GM21447 (cell line): ENCODE measurements at regions not wholly inside any gene's neighbourhood (a gene's known extent, or its start where the extent isn't known, plus 50 kb on each side); places are given as distances from the start of the nearest gene placed in this dataset.
A peak's percentile ranks its signal among the peaks of the same experiment; 100 is the strongest.
"Not testable (repeated sequence)": the region's sequence is repeated elsewhere in the genome, so short reads cannot be mapped to it uniquely, and the experiment has no call there.

ENCODE experiments used
- ATAC-seq: cut with Tn5 transposase; IDR thresholded peaks from one replicate; pipeline ENCODE4 v1.9.1; 2021; ENCODE audit not compliant: unreplicated experiment

DNA sequence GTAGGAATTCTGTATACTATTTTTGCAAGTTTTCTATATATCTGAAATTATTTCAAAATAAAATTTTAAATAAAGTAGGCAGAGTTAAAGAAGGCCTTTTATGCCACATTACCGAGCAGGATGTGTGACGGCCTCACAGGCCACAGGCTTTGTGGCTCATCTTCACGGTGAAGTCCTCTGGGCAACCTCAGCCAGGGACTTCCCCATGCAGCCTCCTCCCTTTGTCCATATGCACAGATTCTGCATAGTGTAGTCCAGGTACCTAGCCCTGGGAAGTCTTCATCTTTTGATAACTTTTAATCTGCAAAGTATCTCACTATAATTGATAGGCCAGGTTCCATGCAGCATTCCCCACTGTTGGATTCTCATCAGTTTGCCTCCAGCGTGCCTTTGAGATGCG lies 62.8 kb downstream of the ARHGAP11B start:
- not testable (repeated sequence) for ATAC-seq

DNA sequence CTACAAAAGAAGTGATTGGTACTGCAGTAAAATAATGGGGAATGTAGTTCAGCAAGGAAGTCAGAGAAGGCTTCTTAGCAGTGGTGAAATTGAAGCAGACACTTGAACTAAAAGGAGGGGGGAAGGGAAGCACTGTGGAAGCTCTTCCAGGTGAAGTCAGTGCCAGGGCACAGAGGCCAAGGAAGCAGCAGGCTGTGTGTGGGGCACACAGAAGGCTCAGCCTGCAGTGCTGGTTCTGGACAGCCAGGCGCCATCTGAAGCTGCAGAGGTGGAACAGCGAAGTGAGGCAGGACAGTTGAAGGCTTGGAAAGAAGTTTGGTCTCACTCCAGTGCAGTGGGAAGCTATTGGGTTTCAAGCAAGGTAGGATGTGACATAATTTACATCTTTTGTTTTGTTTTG lies 64.2 kb downstream of the ARHGAP11B start:
- ATAC-seq, result not testable (repeated sequence)

DNA sequence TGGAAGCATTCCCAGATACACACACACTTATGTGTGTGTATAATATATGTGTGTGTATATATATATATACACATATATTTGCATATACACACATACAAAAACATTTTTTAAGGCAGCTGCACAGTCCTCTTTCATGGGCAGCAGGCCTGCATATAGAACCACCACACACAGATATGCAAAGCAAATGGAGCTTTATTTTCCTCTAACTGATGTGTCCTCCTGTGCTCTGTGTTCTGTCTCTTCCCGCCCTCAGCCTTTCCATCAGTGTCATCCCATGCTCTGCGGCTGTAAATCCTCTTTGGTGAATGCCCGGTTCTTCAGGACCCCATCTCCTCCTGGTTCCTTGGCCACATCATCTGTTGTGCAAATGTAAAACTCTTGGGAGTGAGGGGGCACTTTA lies 69.9 kb downstream of the ARHGAP11B start:
- not testable (repeated sequence) for ATAC-seq

DNA sequence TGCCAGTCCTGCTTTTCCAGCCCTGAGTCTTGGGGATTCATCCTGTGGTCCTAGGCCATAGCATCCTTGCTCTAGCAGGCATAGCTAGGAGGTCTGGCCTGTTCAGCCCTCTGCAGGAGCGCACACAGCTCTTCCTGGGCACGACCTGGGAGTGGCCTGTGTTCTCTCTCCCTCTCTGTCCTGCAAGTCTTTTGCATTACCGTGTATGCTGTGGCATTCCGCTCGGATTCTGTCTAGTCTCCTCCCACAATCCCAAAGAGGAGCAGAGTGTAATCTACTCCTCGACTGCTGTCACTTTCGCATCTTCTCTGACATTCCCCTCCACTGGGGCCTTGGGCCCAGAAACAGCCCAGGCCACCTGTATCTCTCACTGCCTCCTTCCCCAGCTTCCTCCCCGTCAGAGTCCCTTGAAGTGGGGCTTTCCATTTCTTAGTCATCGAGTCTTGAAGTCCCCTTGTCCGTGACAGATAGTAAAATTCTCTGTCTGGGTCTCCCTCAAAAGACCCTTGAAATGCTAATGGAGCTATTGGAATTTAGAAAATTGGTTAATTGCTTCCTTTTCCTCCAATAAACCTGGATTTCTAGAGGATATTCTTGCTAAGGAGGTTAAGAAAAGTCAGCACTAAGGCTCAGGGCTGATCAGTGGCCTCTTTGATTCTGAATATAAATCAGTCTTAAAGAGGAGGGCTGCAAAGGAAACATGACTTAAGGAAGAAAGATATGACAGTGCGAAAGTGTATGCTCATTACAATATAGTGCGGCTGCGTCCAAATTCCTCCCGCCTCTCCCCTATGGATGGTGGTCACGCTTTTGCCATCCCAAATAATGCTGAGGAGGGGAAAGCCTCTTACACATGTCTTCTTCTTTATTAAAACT lies 70.7 kb downstream of the ARHGAP11B start:
- peak; percentile 75 for ATAC-seq

DNA sequence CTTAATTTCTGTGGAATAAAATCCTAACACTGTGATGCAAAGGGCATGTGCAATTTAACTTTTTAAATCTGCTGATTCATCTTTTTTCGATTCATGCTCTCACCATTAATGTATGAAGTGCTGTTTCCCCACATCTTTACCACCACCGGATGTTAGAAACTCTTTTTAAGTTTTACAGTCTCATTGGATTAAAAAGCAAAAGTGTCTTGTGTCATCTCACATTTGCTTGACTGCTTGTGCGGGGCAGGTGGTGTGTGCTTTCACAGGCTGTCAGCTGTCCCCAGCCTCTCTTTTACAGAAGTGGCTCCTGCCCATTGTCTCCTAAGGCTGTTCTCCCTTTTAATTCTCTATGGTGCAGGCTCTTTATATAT lies 71.4 kb downstream of the ARHGAP11B start:
- ATAC-seq, result peak; percentile 73

DNA sequence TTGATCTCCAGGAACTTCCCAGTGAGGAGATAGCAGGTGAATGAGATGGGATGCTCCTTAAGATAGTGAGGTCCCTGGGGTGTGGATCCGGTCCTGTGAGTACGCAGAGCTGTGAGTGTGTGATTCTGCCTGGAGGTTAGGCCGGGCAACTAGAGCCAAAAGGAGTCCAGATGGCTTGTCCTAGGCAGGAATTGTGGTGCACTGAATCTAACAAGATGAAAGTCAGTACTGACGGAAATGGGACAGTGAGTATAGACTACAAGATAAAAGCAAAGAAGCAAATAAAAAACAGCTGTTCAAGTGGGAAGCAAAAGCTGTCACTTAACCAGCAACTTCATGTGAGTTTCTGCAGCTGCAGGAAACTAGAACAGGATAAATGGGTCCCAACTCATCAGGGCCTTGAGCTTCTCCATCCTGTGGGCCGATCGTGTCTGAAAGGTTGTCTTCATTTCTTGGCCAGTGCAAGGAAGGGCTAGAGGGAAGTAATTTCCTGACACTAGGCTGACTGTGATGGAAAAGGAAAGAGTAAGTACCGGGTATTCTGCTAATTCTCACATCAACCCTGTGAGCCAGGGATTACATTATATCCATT lies 74.2 kb downstream of the ARHGAP11B start:
- not testable (repeated sequence) for ATAC-seq

DNA sequence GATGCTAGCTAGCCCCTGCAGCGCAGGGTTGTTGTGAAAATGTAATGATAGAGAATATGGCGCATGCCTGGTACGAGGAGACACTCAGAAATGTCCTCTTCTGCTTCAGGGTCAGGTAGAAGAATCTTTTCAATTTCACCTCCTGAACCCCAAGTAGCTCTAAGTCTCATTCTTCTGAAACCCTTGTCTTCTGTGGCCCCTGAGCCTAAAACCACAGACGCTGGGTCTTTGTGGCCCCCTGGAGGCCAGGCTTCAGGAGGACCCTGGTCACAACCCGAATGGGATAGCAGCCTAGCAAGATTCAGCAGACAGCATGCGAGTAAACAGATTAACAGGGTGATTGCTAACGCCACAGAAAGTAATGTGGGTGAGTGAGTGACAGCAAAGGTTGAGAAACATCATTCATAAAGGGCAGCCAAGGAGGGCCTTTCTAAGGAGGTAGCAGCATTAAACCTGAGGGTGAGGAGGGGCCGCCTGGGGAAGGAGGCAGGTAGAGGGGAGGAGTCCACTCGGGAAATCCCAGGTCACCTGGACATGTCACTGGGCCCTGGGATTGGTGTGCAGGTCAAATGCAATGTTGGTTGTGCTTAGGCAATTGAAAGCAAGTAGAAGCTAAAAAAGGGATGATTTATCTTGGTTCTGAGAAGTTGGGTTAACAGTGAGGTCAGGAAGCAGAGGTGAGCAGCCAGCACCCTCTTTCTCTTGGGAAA lies 82.2 kb downstream of the ARHGAP11B start:
- ATAC-seq, result not testable (repeated sequence)

DNA sequence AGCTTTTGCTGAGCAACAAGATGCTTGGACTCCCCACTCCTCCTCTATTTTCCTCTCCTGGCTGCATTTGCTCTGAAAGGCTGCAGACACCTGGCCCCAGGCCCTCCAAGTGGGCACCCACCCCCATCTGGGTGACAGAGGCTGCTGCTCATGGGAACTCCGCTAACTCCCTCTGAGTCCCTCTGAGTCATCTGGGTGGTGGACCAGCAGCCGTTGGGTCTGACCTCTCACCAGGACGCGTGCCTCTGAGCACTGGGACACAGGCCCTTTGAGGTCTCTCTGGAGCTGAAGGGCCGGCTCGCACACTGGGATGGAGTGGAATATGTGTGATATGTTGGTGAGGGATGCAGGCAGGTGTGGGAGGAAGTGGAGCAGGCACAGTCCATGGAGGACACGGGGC lies 82.9 kb downstream of the ARHGAP11B start:
- ATAC-seq, result not testable (repeated sequence)

DNA sequence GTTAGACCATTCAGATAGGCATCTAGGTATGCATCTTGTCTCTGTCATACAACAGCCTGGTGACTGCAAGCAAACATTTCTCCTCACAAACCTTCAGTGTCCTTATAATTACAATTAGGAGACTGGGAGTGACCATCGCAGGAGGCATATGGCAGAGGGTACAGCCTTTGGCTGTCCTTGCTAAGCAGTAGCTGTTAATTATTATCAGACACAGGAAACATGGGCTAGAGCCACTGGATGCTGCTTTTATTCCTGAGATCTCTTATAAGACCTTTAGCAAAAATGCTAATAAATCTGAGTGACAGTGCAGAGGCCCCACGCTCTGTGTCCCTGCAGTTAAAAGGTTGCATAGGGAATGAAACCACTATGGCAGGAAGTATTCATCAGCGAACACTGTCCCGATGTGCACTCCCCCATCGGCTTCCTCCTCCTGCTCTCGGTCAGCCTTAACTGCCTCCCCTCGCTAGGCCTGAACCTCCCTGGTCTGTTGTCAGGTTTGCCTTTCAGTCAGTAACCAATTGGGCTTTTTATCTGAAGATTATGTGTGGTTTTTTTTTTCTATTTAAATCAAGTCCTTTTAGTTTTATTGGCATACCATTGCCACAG lies 92.2 kb downstream of the ARHGAP11B start:
- peak; percentile 65 for ATAC-seq

DNA sequence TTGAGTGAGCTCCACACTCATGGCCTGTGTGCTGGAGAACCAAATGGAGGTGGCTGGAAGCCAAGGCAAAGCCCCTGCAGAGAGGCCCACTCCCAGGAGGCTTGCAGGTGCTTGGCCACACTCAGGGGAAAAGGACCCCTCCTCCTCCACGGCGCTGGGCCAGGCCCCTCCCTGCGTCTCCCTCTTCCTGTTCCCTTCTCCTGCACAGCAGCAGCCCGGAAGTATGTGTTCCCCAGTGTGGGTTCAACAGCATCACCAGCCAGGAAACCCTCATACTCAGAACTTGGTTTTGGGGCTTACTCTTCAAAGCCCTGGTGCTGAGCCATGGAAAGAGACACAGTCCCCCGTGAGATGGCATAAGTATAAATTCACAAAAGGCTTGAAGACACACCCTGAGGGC lies 93.4 kb downstream of the ARHGAP11B start:
- ATAC-seq, result not testable (repeated sequence)

DNA sequence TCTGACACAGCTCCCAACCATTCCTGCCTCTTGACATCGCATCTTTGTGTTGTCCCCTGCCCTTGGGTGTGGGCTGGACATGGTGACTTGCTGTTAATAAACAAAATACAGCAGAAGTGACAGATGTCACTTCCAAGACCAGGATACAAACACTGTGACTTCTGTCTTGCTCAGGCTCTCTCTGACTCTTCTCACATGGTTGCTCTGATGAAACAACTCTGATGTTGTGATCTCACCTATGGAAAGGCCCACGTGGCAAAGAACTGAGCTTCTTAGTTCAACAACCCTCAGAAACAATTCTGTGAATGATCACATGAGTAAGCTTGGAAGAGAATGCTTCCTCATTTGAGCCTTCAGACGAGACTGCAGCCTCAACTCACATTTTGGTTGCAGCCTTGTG lies 94.9 kb downstream of the ARHGAP11B start:
- not testable (repeated sequence) for ATAC-seq

DNA sequence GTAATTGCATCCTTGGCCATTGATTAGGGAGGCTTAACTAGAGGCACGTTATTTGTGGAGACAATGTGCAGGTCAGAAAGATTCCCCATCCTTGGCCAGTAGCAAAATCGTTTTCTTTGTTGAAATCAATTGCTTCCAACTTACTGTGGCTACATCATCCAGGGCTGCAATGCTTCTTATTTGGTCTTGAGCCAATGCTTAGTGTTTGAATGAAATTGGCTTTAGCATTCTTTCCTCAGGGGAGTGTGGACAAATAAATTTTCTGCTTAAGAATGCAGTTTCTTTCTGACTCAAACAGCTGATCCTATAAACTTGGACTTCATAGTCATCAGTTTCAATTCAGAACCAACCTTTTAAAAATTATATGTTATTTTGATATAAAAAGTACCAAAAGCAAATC lies 95.6 kb downstream of the ARHGAP11B start:
- ATAC-seq, result not testable (repeated sequence)

DNA sequence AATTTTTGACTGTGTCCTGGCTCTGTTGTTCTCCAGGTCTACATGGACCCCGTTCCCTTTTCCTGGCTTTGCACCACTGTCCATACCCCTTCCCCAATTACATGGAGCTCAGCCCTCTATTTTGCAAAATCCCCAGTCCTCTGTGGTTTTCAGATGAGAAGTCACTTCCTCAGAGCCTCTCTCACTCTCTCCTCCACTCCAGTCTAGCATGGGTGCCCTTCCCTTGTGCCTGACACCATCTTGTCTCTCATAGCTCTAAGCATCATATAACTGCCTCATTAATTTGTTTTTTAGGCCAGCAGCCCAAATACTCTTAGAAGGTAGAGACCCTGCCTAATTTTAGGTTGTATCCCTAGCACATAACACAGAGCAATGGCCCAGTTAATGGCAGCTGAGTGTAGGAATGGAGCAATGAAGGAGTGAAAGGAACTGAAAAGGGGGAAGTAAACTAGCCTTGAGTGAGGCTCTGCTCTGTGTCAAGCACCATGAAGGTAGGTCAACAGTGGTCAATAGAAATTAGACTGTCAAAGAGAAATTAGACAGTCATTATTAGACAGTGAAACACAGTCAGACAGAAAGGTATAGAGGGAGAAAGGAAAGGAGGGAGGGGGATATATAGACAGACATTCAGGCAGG lies 97.7 kb downstream of the ARHGAP11B start:
- not testable (repeated sequence) for ATAC-seq

DNA sequence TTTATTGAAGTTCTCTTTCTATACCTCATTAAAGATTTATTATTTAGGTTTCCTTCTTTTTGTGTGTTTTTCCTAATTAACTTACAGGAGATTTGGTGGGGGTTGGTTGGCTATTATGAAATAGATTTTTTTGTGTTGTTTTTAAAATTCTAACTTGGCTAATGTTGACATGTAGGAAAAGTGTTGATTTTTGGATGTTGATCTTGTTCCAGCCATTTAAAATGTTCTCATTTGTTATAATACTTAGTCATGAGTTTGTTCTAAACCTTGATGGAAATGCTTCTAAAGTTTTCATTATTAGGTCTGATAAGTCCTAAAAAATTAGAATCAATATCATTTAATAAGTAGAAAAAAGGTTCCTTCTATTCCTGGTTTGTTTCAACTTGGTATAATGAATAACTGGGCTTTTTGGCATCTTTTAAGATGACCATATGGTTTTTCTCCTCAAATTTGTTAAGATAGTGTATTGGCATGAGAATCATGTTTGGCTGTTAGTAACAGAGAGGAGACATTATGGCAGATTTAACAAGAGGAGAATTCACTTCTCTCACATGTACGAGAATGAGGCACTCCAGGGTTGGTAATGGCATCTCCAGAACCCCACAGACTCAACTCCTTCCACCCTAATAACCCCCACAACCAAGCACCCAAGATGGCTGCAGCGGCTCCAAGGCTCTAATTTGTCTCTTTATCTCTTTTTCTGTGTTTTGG lies 104.1 kb downstream of the ARHGAP11B start:
- not testable (repeated sequence) for ATAC-seq

DNA sequence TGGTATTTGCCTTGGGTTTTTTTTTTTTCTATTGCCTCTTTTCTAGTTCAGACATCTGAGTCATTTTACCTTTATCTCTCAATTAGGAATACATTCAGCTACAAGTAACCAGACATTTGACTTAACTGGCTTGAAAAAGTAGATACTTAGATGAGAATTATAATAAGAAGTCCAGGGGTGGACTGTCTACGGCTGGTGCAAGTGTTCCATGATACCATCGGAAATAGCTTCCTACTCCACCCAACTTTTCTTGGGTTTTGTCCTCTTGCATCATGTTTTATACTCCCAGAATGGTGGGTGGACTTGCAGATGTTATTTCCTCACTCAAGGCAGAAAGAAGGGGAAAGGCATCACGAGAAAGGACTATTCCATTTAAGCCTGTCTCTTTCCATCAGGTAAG lies 104.7 kb downstream of the ARHGAP11B start:
- ATAC-seq, result not testable (repeated sequence)

DNA sequence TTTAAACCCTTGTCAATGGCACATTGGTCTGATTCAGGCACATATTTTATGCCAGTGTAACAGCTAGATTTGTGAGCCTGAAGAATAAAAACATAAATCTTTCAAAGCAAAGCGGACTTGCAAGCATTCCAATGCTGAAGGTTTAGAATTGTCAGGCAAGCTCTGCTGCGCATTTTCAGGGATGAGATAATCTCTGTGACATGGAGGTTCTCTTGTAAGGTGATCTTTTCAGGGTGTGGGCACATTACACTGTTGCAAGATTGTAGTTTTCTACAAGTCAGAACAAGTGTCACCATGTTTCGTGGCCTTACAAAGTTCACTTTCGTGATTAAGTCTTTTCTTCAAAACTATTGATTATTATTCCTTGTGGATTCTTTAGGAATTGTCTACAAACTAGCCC lies 106.2 kb downstream of the ARHGAP11B start:
- ATAC-seq, result not testable (repeated sequence)

DNA sequence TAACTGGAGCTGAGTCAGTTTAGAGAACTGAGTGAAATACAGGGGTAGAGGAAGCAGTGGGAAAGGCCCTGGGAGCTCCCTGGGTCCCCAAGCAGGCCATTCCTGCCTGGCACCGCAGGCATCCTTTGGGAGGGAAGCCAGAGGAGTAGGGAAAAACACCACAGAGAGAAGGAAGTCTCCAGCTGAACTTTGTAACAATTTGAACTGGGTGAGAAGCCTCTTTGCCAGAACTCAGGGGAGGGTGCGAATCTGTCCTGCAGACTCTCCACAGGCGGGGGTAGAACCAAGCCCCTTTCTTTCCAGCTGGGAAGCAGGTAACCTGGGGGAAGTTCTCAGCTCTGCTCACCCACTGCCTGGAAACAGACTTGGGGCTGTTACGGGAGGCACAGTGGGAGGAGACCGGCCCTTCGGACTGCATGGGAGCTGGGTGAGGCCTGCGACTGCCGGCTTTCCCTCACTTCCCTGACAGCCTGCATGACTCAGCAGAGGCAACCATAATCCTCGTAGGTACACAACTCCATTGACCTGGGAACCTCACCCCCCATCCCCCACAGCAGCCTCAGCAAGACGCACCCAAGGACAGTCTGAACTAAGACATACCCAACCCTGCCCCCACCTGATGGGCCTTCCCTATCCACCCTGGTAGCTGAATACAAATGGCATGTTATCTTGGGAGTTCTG lies 110.1 kb downstream of the ARHGAP11B start:
- ATAC-seq, result not testable (repeated sequence)

DNA sequence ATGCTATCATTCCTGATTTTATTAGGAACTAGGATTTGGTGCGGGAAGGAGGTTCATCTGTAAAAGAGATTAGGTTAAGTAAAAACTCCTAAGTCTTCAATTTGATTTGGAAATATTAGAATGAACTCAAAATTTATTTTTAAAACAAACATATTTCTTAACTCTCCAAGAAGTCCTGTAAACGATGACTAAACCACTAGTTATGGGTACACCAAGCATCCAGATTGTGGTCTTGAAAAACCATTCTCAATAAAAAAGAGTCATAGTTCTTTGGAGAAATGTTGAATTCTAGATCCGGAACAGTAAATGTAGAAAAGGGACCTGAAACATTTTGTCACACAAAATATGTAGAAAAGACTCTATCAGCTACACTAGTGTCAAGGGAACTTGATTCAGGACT lies 116.9 kb downstream of the ARHGAP11B start:
- ATAC-seq, result not testable (repeated sequence)

DNA sequence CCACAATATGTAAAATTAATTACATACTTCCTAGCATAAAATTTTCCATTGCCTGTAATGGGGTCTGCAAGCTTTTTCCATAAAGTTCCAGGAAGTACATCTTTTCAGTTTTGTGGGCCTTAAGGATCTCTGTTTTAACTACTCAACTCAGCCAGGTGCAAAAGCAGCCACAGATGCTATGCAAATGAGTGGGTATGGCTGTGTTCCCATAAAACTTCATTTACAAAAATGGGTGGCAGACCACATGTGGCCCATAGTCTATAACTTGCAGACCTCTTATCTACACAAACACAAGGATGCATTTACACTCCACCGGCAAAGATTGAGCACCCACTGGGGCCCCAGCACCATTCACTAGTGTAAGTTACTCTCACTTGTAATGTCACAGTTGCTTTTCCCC lies 123.1 kb downstream of the ARHGAP11B start:
- ATAC-seq, result not testable (repeated sequence)
